ENCODE measurements at regions not wholly inside any gene's neighbourhood (a gene's known extent, or its start where the extent isn't known, plus 50 kb on each side); places are given as distances from the start of the nearest gene placed in this dataset.
"Not testable (repeated sequence)": the region's sequence is repeated elsewhere in the genome, so short reads cannot be mapped to it uniquely, and the experiment has no call there.

GRCh38 chr6:121630716-121631115 is 195.3 kb downstream of the GJA1 start:
- in situ Hi-C loops (cut with HindIII; ENCODE audit: low sequenced_read_pairs), result no loop called here

DNA sequence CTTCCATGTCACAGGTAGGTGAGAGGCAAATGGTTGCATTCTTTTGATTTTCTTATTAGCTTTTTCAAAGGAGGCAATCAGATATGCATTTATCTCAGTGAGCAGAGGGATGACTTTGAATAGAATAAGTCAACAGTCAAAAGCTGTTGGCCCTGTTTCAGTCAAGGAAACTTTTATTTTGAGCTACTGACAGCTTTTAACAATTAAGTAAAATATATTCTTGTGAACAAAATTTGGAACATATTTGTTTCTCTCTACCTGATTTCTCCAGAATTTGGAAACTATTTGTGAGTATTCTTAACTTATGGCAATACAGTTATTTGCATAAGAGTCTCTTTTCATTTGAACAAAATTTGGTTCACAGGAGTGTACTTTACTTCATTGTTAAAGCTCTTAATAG is 196.3 kb downstream of the GJA1 start:
- in situ Hi-C loops (cut with HindIII; ENCODE audit: low sequenced_read_pairs), result not testable (repeated sequence)

GRCh38 chr6:121633309-121633708 is 197.9 kb downstream of the GJA1 start:
- in situ Hi-C loops (cut with HindIII; ENCODE audit: low sequenced_read_pairs), result no loop called here

- in situ Hi-C loops (cut with HindIII; ENCODE audit: low sequenced_read_pairs), result not testable (repeated sequence)
Measured at GRCh38 chr6:121634586-121634985, 199.1 kb downstream of the GJA1 start.

GRCh38 chr6:121635355-121635754 is 199.9 kb downstream of the GJA1 start:
- in situ Hi-C loops (cut with HindIII; ENCODE audit: low sequenced_read_pairs), result no loop called here

DNA sequence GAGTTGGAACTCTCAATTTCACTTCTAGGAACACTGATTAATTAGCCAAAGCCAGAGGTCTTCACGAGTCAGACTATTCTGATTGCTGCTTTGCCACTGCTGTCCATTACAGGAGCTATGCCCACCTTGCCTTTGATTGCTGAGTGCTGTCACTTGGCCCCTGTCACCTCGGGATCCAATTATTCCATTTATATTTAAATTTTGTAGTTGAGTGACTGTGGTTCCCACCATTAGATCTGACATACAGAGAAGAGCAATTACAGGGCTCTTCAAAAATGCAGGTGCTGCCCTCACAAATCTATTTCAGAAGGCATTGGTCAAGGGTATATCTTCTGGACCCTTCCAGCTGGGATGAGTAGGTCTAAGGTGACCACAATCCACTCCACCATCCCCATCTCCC is 200.8 kb downstream of the GJA1 start:
- in situ Hi-C loops (cut with HindIII; ENCODE audit: low sequenced_read_pairs), result not testable (repeated sequence)

GRCh38 chr6:121639021-121639420 is 203.6 kb downstream of the GJA1 start:
- in situ Hi-C loops (cut with HindIII; ENCODE audit: low sequenced_read_pairs), result no loop called here

GRCh38 chr6:121641158-121641557 is 205.7 kb downstream of the GJA1 start:
- in situ Hi-C loops (cut with HindIII; ENCODE audit: low sequenced_read_pairs), result no loop called here

GRCh38 chr6:121645100-121645745 is 209.8 kb downstream of the GJA1 start:
- in situ Hi-C loops (cut with HindIII; ENCODE audit: low sequenced_read_pairs), result no loop called here

DNA sequence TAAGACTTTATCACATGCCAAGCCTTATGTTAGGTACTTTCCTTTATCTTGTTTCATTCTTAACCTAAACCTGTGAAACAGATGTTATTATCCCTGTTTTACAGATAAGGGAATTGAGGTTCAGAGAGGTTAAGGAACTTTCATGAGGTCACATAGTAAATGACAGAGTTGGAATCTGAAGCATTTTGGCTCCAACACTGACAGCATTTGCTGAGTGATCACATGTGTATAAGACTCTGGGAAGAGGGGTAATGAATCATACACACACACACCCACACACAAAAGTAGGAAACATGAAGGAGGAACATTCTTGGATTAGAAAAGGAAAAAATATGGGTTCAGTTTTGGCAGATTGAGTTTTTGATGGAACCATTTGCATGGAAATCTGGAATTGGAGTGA is 212.5 kb downstream of the GJA1 start:
- in situ Hi-C loops (cut with HindIII; ENCODE audit: low sequenced_read_pairs), result no loop called here

GRCh38 chr6:121649951-121650350 is 214.5 kb downstream of the GJA1 start:
- in situ Hi-C loops (cut with HindIII; ENCODE audit: low sequenced_read_pairs), result no loop called here

DNA sequence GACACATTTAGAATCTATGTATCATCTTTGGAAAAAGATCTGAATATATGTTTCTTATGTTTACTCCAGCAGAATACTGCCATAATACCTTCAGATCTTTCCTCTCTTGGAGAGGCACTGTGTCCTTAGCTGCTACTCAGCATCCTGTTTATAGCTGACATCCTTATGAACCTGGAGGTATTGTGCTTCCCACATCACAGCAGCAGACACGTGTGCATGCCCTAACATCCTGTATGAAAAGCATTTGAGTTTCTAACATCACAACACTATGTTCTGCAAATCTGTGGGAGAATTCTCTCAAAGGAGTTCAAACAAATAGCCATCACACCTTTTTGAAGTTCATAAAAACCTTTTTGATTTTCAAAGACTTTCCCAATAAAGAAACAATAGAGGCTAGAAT is 216.0 kb downstream of the GJA1 start:
- in situ Hi-C loops (cut with HindIII; ENCODE audit: low sequenced_read_pairs), result no loop called here

DNA sequence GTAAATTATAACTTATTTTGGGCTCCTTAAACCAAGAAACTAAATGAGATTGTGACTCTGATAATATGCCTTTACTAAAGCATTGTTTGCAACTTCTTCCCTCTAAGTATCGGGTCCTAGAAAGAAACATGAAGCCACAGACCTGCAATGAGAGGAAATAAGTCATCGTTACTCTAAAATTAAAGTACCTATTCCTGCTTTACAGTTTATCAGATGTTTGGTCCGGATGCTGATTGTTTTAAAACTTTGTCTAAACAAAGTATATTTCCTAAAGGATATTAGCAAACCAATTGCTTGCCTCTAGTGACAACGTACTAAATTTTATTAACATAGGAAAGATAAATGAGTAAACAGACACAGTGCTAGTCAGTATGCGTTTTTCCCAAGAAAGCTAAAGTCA is 216.8 kb downstream of the GJA1 start:
- in situ Hi-C loops (cut with HindIII; ENCODE audit: low sequenced_read_pairs), result no loop called here

DNA sequence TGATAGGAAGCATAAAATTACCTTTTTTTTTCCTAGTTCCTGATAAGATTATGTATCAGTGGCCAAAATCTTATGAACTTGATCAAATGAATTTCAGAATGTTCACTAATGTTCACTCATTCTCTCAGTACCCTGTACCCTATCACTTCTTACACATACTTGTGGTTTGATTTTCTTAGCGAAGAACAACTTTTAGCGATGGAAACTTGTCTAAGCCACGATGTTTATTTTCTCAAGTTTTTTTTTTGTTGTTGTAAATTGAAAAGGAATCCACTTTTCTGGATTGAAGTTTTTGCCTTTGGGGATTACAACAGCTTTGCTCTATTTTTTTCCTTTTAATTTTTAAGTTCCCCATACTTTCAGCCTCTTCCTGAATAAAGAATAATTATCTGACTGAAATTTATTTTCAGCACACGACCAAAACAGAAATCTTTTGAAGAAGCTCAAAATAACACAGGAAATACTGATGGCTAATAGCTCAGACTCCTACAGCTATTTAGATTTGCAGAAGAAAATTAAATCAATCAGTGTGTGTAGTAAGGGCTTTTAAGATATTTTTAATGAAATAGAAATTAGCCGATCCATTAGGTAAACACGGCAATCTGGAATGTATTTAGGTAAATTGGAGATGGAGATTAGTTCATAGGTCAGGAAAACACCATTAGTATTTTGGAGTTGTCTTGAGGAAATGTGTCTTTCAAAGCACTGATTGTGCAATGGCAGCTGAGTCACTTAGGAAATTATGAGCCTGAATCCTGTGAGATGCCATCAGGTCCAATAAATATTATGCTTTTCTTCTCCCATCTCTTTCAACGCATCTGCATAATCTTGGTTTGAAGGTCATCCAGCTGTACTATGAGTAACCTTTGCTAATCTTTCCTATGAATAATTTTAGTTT is 217.5 kb downstream of the GJA1 start:
- in situ Hi-C loops (cut with HindIII; ENCODE audit: low sequenced_read_pairs), result no loop called here

DNA sequence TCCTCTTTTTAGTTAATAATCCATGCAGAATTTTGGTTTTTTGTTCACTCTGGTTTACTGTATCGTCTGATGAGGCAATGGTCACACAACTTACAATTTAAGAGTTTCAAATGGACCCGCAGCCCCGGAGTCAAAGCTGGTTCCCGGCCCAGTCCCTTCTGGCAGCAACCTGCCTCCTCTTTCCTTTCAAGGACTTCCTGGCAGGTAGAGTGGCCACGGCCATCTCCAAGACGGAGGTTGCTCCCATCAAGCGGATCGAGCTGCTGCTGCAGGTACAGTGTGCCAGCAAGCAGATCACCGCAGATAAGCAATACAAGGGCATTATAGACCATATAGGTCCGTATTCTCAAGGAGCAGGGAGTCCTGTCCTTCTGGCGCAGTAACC is 218.2 kb downstream of the GJA1 start:
- in situ Hi-C loops (cut with HindIII; ENCODE audit: low sequenced_read_pairs), result no loop called here

- in situ Hi-C loops (cut with HindIII; ENCODE audit: low sequenced_read_pairs), result no loop called here
Measured at GRCh38 chr6:121657972-121658371, 222.5 kb downstream of the GJA1 start.

GRCh38 chr6:121660277-121660676 is 224.8 kb downstream of the GJA1 start:
- in situ Hi-C loops (cut with HindIII; ENCODE audit: low sequenced_read_pairs), result no loop called here

DNA sequence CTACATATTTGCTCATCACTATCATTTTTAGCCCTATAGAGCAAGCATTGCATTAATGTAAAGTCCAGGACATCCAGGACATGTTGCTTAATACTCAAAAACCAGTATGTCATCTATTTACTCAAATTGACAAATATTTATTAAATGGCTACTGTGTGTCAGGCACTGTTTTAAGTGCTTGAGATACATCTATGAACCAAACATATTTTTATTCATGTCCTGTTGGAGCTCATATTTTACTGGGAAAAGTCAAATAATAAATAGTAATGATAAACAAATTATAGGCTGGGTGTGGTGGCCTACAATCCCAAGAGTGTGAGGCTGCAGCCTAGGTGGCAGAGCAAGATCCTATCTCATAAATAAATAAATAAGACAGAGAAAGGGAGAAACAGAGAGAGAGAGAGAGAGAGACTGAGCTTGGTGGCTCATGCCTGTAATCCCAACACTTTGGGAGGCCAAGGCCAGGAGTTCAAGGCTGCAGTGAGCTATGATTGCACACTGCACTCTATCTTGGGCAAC is 227.9 kb downstream of the GJA1 start:
- in situ Hi-C loops (cut with HindIII; ENCODE audit: low sequenced_read_pairs), result no loop called here

GRCh38 chr6:121664158-121664557 is 228.7 kb downstream of the GJA1 start:
- in situ Hi-C loops (cut with HindIII; ENCODE audit: low sequenced_read_pairs), result no loop called here

DNA sequence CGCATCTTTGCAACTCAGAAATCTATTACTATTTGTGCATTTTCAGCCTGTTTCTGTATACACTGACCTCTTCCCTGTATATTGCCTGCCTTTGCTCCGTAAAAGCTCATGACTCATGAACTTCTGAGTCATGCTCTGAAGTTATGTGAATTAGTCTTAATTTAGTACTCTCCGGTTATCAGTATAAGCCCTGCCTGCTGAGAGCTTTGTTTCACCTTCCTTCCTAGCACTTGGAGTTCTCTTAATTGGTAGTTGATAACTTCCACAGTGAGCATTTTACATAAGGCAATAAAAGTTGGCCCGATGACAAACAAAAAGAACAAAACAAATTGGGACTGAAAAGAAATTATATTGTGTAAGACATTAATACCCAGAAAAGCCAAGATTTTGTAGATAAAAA is 231.4 kb downstream of the GJA1 start:
- in situ Hi-C loops (cut with HindIII; ENCODE audit: low sequenced_read_pairs), result no loop called here

GRCh38 chr6:121668259-121668658 is 232.8 kb downstream of the GJA1 start:
- in situ Hi-C loops (cut with HindIII; ENCODE audit: low sequenced_read_pairs), result no loop called here

DNA sequence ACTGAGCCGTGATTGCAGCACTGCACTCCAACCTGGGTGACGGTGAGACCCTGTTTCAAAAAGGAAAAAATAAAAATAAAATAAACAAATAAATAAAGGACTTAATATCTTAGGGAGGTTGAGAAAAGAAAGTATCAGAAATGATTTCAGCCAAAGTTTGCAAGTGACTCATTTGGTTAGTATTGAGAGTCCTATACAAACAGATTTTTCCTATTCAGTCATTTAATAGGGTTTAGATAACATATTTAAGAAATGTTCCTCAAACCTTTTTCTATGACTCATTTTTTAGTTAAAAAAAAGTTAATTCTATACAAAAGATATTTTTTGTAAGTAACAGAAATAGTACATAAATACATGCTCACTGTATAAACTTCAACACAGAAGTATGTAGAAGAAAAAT is 235.1 kb downstream of the GJA1 start:
- in situ Hi-C loops (cut with HindIII; ENCODE audit: low sequenced_read_pairs), result no loop called here
